Heart right ventricle (tissue), 16 donors: ENCODE measurements at regions not wholly inside any gene's neighbourhood (a gene's known extent, or its start where the extent isn't known, plus 50 kb on each side); places are given as distances from the start of the nearest gene placed in this dataset.

Experiments used
- ATAC-seq, 8 donors: fragments of 200-7000 bp; cut with Tn5 transposase; one replicate each; pipeline ENCODE4 v1.9.1; 2020; ENCODE audit warnings: mild to moderate bottlenecking in 8 of 8, moderate library complexity in 8 of 8, moderate number of reproducible peaks in 1 of 8
- DNase-seq, 2 donors: peaks; one replicate each; pipeline ENCODE4 v3.0.0-alpha.2; 2020
- H3K27ac ChIP-seq, 10 donors: fragments of 200-600 bp; sonication (generic) in 2 of 10; one replicate each; pipeline versions ENCODE4 v1.5.0 to v1.8.0; 2020 to 2022; ENCODE audit warnings: mild to moderate bottlenecking in 3 of 10
- H3K27me3 ChIP-seq, 7 donors: fragments of 200-600 bp; one replicate each; pipeline ENCODE4 v1.8.0; 2021 to 2022; ENCODE audit warnings: mild to moderate bottlenecking in 2 of 7
- H3K36me3 ChIP-seq, 9 donors: fragments of 200-600 bp; sonication (generic) in 1 of 9; one replicate each; pipeline versions ENCODE4 v1.5.0 to v1.8.0; 2020 to 2022; ENCODE audit warnings: mild to moderate bottlenecking in 2 of 9
- H3K4me1 ChIP-seq, 9 donors: fragments of 200-600 bp; sonication (generic) in 1 of 9; one replicate each; pipeline versions ENCODE4 v1.5.0 to v1.8.0; 2020 to 2022; ENCODE audit warnings: mild to moderate bottlenecking in 4 of 9
- H3K4me3 ChIP-seq, 10 donors: fragments of 200-600 bp; sonication (generic) in 2 of 10; one replicate each; pipeline versions ENCODE4 v1.5.0 to v1.8.0; 2020 to 2022; ENCODE audit warnings: mild to moderate bottlenecking in 7 of 10, moderate library complexity in 2 of 10
- H3K9me3 ChIP-seq, 11 donors: fragments of 200-600 bp in 10 of 11; sonication (generic) in 2 of 11; one replicate each; pipeline versions ENCODE4 v1.5.0 to v1.8.0; 2013 to 2022; ENCODE audit warnings: mild to moderate bottlenecking in 2 of 11, control low read depth in 1 of 11, moderate library complexity in 1 of 11
- CTCF ChIP-seq, 9 donors: fragments of 200-600 bp; sonication (generic) in 2 of 9; IDR thresholded peaks; one replicate each; pipeline versions ENCODE4 v1.5.0 to v1.8.0; 2021 to 2022; ENCODE audit warnings: antibody characterized with exemption in 9 of 9, mild to moderate bottlenecking in 5 of 9, moderate library complexity in 1 of 9
- WGBS, 2 donors: extraction: QIAGEN DNeasy Blood & Tissue Kit; methylation state at CpG; one replicate each; pipeline ENCODE4 v1.1.7; 2013; ENCODE audit warnings: inconsistent platforms in 1 of 2; 5-methylcytosine and 5-hydroxymethylcytosine counted together
- intact Hi-C, 10 donors: fragments of 100-400 bp; cut with DNase I; formaldehyde crosslinking; loops; one replicate each; pipeline versions ENCODE4 v1.11.1 to v1.14.2; 2022
- donor health status: Arrhythmogenic right ventricular cardiomyopathy.
- donor health status: ischemic (EF 13 %, LVEDD 7.1; RV severe dilation, severe dysfunction).
- donor health status: healthy with polysubstance abuse.
- donor health status: DM: no; HTN: yes; CAD: no.
- donor health status: DM: no; HTN: no; CAD: no.
- donor health status: ischemic (EF 25% LVEDD 6.9; RV normal size, moderate dysfunction).
- donor health status: ischemic (EF 25% LVEDD 5.7; RV mildly dilated, moderate dysfunction).
- donor health status: healthy.
- donor health status: DM: yes; HTN: yes; CAD: no.
- donor health status: Ischemic cardiomyopathy.
- donor health status: ischemic (EF 35%, LVEDD 5.7; RV mildly dilated, moderate dysfunction).
- donor health status: nonischemic (EF 11% LVEDD 7.7; RV severe dilation, severe dysfunction).
- donor health status: DM: yes; HTN: yes; CAD: no.
- donor health status: PGD.
- donor health status: ischemic (EF 29% LVEDD 5.4; RV normal size, mild dysfunction).
- donor health status: nonischemic (EF 23%, LVEDD 6.1; RV moderate dilation, normal function).

- intact Hi-C loops = loop anchor here in 1 of 10 donors (5.0 kb wide), 1 partner anchor 44 kb away; no protein-coding TSS in a partner anchor
- H3K27ac ChIP-seq = no peak overlapping the region
- no peaks in the 10 kb centered on the region for H3K9me3 ChIP-seq
- no peak for TF ChIP-seq CTCF (IDR thresholded peaks at IDR 0.05)
- no peak for DNase-seq
- H3K4me1 ChIP-seq = no peaks in the 10 kb centered on the region
- no peaks in the 10 kb centered on the region for H3K36me3 ChIP-seq
- WGBS, 2 donors = 57 to 70% methylated on average over 16 of the region's 16 CpGs
- H3K4me3 ChIP-seq = no peak overlapping the region
- peaks cover 0 to 5% (median 0%) of the 10 kb centered on the region in 7 donors for H3K27me3 ChIP-seq
- no peak for ATAC-seq
Measured at GRCh38 chr4:185086053-185086452, 57.0 kb upstream of the SLC25A4 start.

- Histone ChIP-seq H3K27ac (no peak overlapping the region), H3K36me3 (no peaks in the 10 kb centered on the region), H3K9me3 (peaks cover 0 to 4% (median 0%) of the 10 kb centered on the region in 11 donors), H3K27me3 (peaks cover 0 to 5% (median 0%) of the 10 kb centered on the region in 7 donors), H3K4me3 (no peak overlapping the region), H3K4me1 (no peaks in the 10 kb centered on the region)
- no peak for TF ChIP-seq CTCF (IDR thresholded peaks at IDR 0.05)
- DNase-seq = no peak
- intact Hi-C loops = loop anchor here in 1 of 10 donors (5.0 kb wide), 1 partner anchor 47 kb away; no protein-coding TSS in a partner anchor
- ATAC-seq = no peak
- 75 to 77% methylated on average over 6 of the region's 6 CpGs for WGBS, 2 donors
Measured at GRCh38 chr4:185088899-185089298, 54.2 kb upstream of the SLC25A4 start.

- Histone ChIP-seq H3K4me3 (no peak overlapping the region), H3K27ac (no peak overlapping the region), H3K9me3 (peaks cover 0 to 4% (median 0%) of the 10 kb centered on the region in 11 donors), H3K27me3 (no peaks in the 10 kb centered on the region), H3K36me3 (no peaks in the 10 kb centered on the region), H3K4me1 (no peaks in the 10 kb centered on the region)
- intact Hi-C loops = loop anchor here in 2 of 10 donors (10.0 kb wide), 2 partner anchors 56 to 346 kb away; no protein-coding TSS in a partner anchor
- 74 to 77% methylated on average over 1 of the region's 1 CpG for WGBS, 2 donors
- no peak for ATAC-seq
- TF ChIP-seq CTCF (IDR thresholded peaks at IDR 0.05) = no peak
- DNase-seq = no peak
Measured at GRCh38 chr4:185090592-185090991, 52.5 kb upstream of the SLC25A4 start.

GRCh38 chr4:185092535-185093197 lies 50.4 kb upstream of the SLC25A4 start:
- ATAC-seq (no peak), DNase-seq (no peak)
- Histone ChIP-seq H3K36me3 (no peaks in the 10 kb centered on the region), H3K27me3 (no peaks in the 10 kb centered on the region), H3K9me3 (peaks cover 0 to 4% (median 0%) of the 10 kb centered on the region in 11 donors), H3K4me3 (no peak overlapping the region), H3K27ac (no peak overlapping the region), H3K4me1 (no peaks in the 10 kb centered on the region)
- intact Hi-C loops = loop anchor here in 2 of 10 donors (10.0 kb wide), 2 partner anchors 58 to 348 kb away; no protein-coding TSS in a partner anchor
- WGBS, 2 donors = 95 to 96% methylated on average over 6 of the region's 6 CpGs
- no peak for TF ChIP-seq CTCF (IDR thresholded peaks at IDR 0.05)
